NCI-H510A treated with DMSO at 0.1 percent for 48 hours (cell line): ENCODE measurements at regions not wholly inside any gene's neighbourhood (a gene's known extent, or its start where the extent isn't known, plus 50 kb on each side); places are given as distances from the start of the nearest gene placed in this dataset.
A peak's percentile ranks its signal among the peaks of the same experiment; 100 is the strongest.

ENCODE experiments used
- DNase-seq: peaks from one replicate; lab custom pipeline; 2025; lab: John Stamatoyannopoulos, UW

DNA sequence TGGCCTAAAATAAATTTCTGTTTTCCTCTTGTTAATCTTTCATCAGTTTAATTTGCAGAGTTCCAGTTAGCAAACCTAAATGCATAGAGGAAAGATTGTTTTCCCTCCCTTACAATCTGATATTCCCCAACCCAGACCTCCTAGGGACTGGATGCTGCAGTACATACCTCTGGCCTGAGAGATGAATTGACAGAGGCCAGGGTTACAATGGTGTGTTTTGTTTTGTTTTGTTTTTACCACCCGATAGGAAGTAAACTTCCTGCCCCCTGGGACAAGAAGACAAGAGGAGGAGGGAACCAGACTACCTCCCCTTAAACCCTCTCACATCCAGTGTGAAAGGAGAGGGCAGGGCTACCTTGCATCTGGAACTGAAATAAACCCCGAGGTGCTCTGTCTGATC lies 319.0 kb downstream of the LRFN2 start:
- no peak for DNase-seq

DNA sequence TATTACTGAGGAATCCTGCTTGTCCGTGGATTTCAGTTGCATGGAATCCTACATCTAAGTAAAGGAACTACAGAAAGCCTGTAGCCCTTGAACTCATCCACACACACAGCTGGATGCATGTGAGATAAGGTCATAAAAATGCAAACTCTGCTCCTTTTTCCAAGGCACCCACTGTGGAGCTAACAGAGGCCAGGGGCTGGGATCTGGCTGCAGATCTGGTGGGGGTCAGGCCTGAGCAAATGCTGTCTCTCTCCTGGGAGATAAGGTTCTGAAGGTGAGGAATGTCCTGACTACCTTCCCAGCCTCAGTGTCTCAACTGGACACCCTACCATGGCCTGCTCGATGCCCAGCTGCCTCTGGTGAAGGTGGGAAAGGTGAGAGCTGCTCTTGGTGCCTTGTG lies 321.5 kb downstream of the LRFN2 start:
- DNase-seq = no peak

DNA sequence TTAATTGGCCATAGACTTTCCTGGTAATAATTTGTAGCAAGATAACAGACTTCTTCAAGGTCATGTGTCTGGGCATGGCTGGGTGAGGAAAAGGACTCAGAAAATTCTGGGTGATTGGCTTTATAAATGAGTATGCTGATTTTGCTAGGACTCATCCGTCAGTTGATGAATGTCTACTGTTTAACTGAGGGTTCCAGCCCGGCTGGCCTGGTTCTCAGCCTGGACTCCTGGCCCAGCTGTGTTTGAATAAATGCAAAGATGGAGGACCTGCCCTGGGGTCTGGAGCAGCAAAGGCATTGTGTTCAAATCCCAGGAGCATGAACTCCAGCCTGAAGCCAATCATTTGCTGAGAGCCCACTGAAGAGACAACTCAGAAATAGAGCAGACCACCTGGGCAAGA lies 323.2 kb downstream of the LRFN2 start:
- no peak for DNase-seq

DNA sequence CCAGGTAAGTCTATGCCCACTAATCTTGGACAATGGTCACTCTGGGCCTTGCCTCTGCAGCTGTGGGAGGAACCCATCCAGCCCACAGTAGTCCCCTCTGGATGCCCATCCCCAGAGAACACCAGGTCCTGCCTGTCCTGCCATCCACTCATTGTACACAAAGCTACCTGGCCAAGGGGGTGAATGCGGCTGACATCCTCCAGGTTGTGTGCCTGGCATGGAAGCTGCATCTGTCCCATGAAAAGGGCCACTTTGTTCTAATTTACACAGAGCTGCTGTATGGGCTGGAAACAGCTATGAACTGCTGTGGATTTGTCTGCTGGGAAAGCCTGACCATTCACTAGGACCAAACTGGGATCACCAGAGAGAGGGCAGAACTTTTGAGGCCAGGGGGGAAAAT lies 324.8 kb downstream of the LRFN2 start:
- no peak for DNase-seq

DNA sequence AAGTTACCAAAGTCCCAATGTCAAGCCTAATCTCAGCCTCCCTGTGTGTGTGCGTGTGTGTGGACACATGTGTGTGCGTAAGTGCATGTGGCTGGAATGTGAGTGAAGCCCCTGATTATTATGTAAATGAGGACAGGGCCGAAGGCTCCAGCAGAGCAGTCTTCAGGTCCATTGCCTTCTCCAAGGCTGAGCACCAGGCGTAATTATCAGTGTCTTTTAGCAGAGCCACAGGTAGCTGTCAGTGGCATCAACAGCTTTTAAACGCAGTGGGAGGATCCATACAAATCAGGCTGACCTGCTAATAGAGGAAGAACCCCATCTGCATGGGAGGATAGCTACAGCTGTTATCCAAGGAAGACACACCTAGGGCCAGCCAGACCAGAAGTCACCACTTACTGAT lies 324.3 kb upstream of the MOCS1 start:
- DNase-seq = no peak

DNA sequence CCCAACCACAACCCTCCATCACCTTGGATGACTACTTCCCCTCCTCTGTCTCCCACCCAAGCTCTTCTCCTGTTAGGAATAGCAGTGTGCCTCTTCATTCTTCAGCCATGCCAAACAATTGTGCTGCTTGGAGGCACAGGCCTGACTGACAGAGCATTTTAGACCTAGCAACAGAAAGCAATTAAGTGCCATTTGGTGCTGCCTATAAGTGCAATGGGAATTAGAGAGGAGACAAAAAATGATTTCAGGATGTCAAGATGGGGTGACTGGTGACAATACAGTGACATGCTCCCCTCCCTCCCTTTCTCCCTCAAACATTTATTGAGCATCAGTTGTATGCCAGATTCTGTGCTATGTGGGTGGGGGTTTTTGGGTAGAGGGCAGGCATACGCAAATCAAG lies 322.6 kb upstream of the MOCS1 start:
- DNase-seq = no peak

DNA sequence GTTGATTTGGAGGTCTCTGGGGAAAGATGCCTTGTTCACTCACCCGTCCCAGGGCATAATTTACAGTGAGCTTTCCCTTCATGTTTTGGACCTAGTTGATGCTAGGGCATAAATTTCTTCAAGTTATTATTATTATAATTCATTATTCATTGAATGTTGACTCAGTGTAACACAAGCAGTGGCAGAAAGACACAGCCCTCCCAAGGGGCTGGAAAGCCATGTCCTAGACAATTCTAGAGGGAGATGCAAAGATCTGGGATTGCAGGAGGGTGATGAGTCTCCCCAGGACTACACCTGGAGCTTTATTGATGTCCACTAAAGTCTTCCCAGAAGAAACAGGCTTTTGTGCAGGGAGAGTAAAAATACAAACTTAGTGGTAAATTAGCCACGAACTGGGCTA lies 322.0 kb upstream of the MOCS1 start:
- DNase-seq = no peak

DNA sequence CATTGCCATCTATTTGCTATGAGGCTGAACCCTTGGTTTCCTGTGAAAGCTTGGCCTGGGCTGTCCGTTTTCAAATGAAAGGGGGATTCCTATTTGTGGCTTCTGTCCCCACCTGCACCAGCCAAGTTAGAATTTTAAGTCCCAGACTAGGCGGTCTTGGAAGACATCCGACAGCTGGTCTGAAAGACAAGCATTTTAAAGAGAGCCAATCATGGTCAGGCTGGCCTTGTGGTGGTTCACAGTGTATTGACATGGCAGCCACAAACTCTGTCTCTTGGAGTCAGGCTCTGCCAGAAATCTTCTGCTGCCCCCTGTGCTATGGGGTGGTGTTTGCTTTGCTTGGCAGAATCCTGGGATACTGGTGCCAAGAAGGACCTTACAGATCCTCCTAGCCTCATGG lies 319.2 kb upstream of the MOCS1 start:
- no peak for DNase-seq

DNA sequence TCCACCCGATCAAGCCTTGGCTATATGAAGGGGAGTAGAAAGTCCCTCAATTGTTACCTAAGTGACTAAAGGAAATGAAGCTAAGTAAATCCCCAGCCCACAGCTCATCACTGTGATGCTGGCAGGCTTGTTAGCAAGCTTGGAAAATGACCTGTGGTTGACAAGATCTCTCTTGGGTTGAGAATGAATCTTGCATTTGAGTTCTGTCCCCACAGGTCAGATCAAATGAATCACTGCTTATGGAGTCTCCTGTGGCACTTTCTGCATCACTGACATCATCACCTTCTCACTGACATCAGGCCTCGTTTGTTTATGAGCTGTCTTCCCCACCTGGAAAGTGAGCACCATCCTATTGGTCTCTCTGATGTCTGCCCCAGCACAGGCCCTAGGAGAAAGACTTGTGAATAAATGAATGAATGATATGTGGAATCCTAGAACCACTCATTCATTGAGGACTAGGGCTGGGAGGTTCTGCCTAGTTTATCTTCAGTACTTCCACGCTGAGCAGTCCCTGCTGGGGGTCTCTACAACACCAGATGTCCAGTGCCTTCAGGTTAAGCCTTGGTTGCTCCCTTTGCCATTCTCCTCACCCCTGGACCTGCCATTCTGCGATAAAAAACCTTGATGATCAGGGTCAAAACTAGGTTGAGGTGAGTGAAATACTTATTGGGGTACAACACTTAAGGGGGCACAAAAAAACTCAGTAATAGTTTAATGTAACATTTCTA lies 318.4 kb upstream of the MOCS1 start:
- DNase-seq = no peak

DNA sequence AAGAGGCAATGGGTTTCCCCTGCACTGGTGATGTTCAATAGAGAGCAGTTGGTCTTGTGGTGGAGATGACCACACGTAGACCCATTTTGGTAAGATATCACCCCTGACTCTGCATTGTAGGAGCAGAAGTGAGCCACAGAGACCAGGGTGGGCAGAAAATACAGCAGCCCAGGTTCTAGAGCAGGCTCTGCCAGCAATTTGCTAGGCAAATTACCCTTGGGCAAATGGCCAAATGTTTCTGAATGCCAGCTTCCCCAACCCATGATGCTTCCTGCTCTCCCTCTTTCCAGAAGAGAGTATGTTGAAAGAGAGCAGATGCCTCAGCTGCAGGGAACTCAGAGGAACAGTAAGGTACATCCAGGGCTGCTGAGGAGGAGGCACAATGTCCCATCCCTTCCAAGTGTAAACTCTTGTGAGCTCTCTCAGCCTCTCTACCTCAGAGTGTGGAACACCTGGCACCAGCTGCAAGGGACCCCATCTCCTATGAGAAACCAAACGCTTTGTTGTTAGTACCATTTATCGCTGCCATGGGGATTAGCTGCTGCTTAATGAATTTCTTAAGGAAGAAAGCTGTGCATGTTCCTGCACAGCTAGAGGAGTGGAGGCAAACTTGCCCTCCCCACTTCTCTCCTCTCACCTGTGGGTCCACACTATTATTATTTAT lies 317.5 kb upstream of the MOCS1 start:
- peak; percentile 63 for DNase-seq

DNA sequence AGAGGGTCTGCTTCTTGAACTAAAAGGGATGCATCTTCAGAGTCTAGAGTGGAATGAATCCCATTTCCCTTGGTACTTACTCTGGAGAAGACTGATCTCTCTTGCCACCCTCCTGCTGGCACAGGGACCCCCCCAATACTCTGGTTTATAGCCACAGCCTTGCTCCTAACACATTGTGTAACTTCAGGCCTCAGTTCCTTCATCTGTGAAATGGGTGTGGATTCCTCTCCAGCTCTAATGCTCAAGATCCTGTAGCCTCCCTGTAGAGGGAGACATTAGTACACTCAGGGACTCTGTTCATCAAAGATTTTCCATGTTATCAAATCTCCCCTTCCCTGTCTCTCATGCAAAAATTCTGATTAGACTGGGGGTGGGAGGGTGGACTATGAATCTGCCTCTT lies 315.7 kb upstream of the MOCS1 start:
- DNase-seq = no peak

DNA sequence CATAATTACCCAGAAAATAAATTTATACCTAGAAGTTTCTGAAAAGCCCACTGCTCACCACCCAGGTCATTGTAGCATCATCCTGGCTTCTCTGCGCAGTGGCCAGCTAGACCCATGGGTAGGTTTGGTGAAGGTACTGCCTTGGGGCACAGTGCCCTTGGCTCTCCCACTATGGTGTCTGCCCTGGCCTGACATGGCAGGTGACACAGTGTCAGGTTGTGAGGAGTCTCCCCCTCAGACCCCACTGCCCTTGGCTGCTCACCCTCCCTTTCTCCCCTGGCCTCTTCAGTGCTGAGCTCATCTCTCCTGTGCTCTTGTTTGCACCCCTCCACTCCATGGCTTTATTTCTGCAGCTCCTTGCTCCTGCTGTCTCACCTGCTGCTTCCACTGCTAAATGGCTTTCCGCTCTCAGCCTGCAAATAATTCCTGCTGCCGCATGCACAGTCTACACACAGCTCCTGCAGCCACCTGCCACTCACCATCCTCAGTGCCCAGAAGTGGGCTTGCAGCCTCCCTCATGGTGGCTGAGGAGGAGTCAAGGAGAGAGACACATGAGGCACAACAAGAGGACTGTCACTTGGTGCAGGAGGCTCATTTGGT lies 313.4 kb upstream of the MOCS1 start:
- peak; percentile 41 for DNase-seq

DNA sequence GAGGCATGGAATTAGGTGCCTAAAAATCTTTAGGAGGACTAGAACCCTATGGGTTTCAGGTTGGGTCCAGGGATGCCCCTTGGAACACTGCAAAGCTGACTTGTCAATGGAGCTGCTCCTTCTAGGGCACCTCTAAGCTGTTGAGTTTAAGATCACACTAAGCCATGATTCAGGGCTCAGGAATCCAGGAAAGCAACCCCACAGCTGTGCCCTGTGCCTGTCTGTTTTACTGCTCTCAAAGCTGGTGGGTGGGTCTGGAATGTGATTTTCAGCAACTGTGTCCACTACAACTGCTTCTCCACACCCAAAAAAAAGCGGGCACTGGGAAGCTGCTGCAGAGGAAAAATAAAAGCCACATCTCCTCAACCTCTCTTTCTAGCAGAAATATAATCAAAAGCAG lies 310.4 kb upstream of the MOCS1 start:
- no peak for DNase-seq

DNA sequence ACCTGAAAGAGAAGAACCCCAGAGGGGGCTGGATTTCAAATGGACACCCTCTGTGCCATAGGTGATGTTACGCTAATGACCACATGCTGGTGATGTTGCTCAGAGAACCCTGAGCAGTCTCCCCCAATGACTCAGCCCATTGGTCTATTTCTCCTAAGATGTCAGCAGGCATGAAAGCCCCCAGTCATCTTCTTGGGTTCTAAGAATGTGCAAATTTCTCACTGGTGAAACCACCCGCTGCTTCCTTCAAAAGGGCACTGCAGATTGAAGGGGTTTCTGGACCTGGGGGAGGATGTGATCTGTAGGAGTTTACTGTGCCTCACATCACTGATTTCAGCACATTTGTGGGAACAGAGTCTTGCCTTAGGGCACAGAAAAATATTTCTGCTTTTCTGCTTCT lies 298.4 kb upstream of the MOCS1 start:
- DNase-seq = no peak

DNA sequence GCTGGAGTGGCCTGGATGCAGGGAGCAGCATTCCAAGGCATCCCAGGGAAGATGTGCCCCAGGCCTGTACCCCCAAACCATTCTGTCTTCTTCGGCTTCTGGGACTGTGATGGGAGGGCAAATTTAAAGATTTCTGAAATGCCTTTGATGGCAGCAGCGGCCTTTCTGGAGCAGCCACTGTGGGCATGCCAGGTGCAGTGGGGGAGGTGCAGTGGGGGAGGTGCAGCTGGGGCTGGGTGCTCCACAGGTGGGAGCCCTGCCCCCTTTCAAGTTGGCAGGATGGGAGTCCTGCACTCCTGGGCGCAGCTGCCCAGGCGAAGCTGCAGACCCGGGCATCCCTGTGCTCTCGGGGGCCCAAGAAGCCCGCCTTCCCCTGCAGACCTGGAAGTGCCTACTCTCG lies 293.5 kb upstream of the MOCS1 start:
- DNase-seq = peak; percentile 19

DNA sequence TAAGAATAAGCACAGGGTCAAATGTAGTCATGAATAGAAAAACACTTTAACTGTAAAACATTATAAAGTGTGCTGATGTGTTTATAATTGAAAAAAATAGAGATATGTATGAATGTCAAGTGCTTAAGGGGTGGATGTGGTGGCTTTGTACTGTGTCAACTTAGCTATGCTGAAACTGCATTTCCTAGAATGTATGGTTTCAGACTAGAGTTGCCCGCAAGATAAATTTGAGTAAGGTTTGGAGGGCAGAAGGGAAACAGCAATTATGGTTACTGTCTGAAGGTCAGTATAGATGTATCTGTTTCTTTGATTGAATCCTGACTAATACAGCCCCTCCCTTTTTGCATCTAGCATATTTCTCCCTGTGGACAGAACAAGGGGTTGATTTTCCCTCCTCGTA lies 288.1 kb upstream of the MOCS1 start:
- no peak for DNase-seq

DNA sequence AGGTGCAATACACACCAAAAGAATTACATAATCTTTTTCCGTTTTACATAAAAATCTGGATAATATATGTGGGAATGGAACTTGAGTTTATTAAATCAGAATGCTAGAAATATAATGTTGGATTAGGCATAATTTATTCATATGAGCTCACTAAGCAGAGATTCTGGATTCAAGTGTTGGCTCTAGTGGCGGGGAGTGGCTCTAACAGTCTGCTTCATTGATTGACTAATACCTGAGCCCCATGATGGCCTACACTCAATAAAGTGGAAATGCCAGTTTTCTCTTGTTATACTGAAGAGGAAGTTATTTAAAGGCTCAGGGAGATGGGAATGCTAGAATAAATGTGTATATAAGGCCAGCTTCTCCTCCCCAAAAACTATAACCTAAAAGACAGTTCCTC lies 285.5 kb upstream of the MOCS1 start:
- no peak for DNase-seq

DNA sequence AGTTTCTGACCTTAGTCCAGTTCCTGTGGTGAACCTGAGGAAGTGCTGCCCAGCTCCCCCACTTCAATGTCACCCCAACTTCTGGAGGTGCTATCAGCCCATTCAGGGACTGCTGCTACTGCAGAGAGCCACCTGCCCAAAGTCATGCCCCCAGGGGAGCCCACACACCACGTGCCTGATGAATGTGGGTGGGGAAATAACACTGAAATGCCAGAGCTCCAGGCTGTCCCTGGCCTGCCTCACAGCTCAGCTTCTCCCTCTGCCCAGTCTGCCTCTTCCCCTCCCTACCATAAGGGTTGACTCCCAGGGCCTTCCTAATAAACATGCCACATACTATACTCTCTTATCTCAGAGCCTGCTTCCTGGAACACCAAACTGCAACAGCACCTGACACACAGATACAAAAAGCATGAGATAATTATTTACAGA lies 276.4 kb upstream of the MOCS1 start:
- DNase-seq = no peak

DNA sequence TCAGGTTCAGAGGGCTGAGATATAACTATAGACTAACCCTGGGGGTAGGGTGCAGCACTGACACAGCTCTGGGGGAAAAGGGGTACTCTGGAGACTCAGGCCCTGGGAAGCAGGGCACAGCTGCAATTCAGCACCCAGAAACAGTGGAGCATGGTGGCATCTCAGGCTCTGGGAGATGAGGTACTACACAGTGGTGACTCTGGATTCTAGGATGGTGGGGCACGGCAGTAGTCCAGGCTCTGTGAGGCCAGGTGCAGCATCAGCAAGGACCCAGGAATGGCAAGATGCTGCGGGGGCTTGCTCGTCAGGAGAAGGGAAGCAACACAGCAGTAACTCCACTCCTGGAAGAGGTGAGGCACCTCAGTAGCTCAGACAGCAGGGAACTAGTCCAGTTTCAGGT lies 271.5 kb upstream of the MOCS1 start:
- no peak for DNase-seq

DNA sequence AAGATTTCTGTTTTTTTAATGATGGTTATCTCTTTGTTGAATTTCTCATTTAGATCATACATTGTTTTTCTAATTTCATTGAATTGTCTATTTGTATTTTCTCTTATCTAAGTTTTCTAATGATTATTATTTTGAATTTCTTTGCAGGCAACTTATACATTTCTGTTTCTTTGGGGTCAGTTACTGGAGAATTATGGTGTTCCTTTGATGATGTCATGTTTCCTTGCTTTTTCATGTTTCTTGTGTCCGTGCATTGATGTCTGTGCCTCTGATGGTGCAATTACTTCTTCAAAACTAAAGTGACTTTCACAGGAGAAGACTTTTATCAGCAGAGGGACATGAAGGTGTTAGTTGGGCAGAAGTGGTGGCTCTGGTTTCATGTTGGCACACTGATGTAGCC lies 270.7 kb upstream of the MOCS1 start:
- DNase-seq = no peak

DNA sequence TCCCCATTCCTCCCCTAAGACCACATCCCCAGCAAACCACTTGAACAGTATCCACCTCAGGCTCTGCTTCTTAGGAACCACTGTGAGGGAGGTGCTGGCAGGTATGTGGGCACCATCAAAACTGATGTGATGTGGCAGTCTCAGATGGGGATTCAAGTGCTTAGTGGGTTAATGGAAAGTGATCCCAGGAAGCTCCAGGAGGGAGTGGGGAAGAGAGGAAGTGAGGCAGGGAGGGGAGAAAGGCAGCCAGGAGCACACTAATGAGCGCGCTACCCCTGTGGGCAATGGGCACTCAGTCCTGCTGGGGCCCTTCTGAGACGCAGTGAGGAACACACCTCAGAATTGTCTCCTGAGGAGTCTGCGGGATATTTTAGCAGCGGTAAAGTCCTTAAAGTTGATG lies 263.1 kb upstream of the MOCS1 start:
- no peak for DNase-seq

DNA sequence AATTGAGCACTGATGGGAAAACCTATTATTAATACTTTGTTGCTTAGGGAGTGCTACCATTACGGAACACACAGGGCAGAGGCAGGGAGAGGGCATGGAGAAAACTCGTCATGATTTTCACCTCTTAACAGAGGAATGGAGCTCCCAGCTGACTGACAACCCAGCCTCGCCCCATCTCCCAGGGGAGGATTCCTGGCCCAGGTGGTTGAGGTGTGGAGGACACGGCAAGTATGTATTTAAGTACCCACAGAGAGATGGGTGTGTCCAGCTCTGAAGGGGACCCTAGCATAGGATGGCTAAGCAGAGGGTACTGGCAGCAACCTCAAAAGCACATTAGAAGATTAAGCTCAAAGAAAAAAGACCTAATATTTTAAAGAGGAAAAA lies 261.9 kb upstream of the MOCS1 start:
- DNase-seq = no peak

DNA sequence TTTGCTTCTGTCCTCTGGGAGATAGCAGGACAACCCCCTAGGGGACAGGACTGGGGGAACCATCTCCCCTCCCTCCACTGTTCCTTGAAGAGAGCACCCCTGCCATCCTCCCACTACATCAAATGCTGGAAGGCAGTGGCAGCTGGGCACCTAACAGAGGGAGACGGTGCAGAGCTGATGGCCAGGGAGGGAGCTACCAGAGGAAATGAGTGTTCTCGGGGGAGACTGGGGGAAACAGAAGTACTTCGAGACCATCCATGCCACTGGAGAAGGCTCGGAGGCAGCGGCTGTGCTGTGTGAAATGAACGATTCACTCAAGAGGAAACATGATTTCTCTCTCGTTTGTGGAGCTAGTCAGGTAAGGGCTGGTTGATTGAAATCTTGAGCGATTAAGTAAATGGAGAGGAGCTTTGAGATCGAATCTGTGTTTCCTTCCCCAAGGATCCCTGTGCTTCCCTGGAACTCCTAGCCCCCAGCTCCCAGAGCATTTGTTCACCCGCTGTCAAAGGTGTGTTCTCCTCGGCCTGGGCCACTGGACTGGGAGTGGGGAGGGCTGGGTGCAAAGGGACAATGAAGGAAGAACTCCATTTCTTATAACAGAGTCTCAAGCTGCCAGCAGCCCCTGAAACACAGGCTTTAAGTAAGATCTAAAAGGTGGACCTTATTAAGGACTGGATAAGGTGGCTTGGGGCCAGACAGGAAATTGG lies 261.3 kb upstream of the MOCS1 start:
- no peak for DNase-seq
